ENCODE measurements at regions not wholly inside any gene's neighbourhood (a gene's known extent, or its start where the extent isn't known, plus 50 kb on each side); places are given as distances from the start of the nearest gene placed in this dataset.

- TF ChIP-seq EZH2 (IDR thresholded peaks at IDR 0.05; ENCODE audit: low read depth) (no peak), CTCF (conservative IDR thresholded peaks at IDR 0.05) (no peak)
These were observed 786.5 kb upstream of the ACO1 start for GRCh38 chr9:31597977-31598376.

All from PC-9 (cell line).